AG08395 (cell line): ENCODE measurements at regions not wholly inside any gene's neighbourhood (a gene's known extent, or its start where the extent isn't known, plus 50 kb on each side); places are given as distances from the start of the nearest gene placed in this dataset.

Experiments
- DNase-seq: peaks from one replicate; pipeline ENCODE4 v3.0.0; 2012; ENCODE audit warnings: mixed read lengths, low spot score

- no peak for DNase-seq
Measured at GRCh38 chr10:43006490-43006889, 70.4 kb upstream of the RET start.

- DNase-seq, result no peak
Measured at GRCh38 chr10:43012578-43012977, 64.3 kb upstream of the RET start.

GRCh38 chr10:43013065-43013464 lies 63.8 kb upstream of the RET start:
- DNase-seq, result no peak

- DNase-seq, result no peak
Measured at GRCh38 chr10:43024524-43024923, 52.3 kb upstream of the RET start.

GRCh38 chr10:43024942-43025700 lies 51.7 kb upstream of the RET start:
- DNase-seq, result no peak

- DNase-seq, result no peak
Measured at GRCh38 chr10:43026039-43026973, 50.6 kb upstream of the RET start.
